ENCODE measurements at regions not wholly inside any gene's neighbourhood (a gene's known extent, or its start where the extent isn't known, plus 50 kb on each side); places are given as distances from the start of the nearest gene placed in this dataset.

- TF ChIP-seq CTCF (IDR thresholded peaks at IDR 0.05) (no peak), POLR2A (IDR thresholded peaks at IDR 0.05) (no peak)
These were observed 256.7 kb upstream of the GNAI1 start for GRCh38 chr7:79877874-79878465.

All from uterus (tissue), 2 donors.